Stimulated activated CD4-positive, alpha-beta T cell treated with anti-CD3 and anti-CD28 coated beads, TNF-alpha, amount 100 ng/mL, for 4 hours (primary cell): ENCODE measurements at regions not wholly inside any gene's neighbourhood (a gene's known extent, or its start where the extent isn't known, plus 50 kb on each side); places are given as distances from the start of the nearest gene placed in this dataset.

Experiments used
- DNase-seq, 3 experiments: peaks; one replicate each; pipeline ENCODE4 v3.0.0-alpha.2; 2020; ENCODE audit warnings: low read depth in 3 of 3

GRCh38 chr2:120440521-120441350, 94.8 kb downstream of the INHBB start:
- DNase-seq, result no peak

- no peak for DNase-seq
Measured at GRCh38 chr2:120441351-120441700, 95.4 kb downstream of the INHBB start.

- no peak for DNase-seq
Measured at GRCh38 chr2:120441744-120442471, 96.0 kb downstream of the INHBB start.

GRCh38 chr2:120442541-120442922, 96.6 kb downstream of the INHBB start:
- no peak for DNase-seq

GRCh38 chr2:120442923-120443571, 97.1 kb downstream of the INHBB start:
- DNase-seq, result peak in 1 of 3 experiments; percentile 13

- DNase-seq, result no peak
Measured at GRCh38 chr2:120443946-120444345, 98.0 kb downstream of the INHBB start.

GRCh38 chr2:120444691-120445240, 98.8 kb downstream of the INHBB start:
- DNase-seq, result no peak

GRCh38 chr2:120445449-120446143, 99.7 kb downstream of the INHBB start:
- DNase-seq, result no peak

- DNase-seq, result no peak
Measured at GRCh38 chr2:120446236-120447126, 100.5 kb downstream of the INHBB start.

DNA sequence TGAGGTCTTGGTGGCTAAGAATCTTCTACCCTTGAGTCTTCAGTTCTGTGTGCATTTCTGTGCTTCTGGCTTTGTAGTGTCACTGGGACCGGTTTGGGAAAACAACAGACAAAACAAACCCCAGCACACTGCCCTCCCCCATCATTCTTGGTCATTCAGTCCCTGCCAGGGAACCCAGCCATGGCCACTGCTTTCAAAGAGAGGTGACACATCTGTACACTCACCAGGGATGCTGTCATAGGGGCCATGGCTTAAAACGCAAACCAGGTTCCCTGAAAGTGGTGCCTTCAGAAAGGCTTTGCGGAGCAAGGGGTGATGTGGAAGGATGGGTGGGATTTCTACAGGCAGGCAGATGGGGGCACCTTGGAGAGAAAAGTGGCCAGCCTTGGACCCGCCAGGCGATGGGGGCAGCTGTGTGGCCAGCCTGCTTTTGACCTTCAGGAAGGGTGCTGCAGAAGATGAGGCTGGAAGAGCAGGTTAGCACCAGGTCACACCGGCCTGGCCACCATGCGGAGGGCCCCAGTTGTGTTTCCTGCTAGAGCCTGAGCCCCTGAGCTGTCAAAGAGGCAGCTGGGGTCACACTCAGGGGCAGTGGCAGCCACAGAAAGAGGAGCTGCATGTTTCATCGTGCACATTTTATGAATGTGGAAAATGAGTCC, 101.3 kb downstream of the INHBB start:
- DNase-seq, result no peak

DNA sequence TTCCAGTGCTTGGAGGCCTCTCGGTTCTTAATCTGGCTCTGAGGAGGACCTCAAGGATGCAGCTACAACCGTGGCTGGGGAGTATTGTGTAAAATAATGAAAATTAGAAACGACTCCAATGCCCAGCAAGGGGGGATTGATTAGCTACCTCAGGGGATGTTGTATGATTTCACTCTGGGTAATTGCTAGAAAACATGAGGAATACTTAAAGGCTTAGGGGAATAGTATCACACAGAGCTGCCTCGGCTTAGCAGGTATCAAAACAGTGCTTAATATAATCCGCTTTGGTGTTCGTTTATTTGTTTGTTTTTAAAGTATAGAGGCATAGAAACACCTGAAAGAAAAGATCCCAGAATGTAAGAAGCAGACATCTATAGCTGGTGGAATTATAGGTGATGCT, 102.5 kb downstream of the INHBB start:
- DNase-seq, result no peak

DNA sequence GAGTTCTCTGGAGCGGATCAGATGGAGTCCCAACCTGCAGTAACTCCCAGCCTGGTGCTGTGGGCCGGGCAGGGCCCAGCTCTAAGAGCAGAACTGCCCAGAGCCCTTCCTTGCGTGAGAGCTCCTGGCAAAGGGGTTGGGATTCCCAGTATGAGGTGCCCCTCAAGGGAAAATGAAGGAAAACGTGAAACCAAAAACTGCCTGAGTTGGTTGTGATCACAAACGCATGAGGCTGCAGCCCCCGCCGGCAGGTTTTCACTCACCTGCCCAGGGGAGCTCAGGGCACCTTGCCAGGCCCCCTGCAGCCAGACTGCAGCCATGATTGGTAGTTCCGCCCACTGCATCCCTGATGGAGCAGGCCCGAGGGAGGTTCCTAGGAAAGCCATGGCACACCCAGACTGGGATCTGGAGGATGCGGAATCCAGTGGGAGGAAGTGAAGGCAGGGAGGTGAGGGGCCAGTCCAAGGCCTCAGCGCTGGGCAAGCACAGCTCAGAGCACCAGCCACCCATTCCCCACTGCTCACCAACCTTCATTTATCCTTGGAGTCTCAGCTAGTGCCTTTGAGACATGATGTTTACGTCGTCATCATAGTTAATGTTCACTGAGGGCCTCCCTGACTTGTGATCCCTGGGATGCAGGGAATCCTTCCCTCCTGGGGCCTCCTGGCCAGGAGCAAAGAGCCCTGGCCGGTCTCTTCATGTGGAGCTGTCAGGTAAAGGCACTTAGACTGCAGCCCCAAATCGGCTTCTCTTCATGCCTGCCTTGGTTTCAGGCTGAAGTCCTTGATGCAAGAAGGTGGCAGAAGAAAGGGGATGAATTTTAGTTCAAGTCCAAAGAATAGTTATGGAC, 103.2 kb downstream of the INHBB start:
- no peak for DNase-seq

GRCh38 chr2:120450196-120450820, 104.4 kb downstream of the INHBB start:
- DNase-seq, result no peak

- no peak for DNase-seq
Measured at GRCh38 chr2:120451334-120451733, 105.4 kb downstream of the INHBB start.

GRCh38 chr2:120452131-120452530, 106.2 kb downstream of the INHBB start:
- DNase-seq, result no peak

GRCh38 chr2:120452945-120453634, 107.2 kb downstream of the INHBB start:
- DNase-seq, result no peak

DNA sequence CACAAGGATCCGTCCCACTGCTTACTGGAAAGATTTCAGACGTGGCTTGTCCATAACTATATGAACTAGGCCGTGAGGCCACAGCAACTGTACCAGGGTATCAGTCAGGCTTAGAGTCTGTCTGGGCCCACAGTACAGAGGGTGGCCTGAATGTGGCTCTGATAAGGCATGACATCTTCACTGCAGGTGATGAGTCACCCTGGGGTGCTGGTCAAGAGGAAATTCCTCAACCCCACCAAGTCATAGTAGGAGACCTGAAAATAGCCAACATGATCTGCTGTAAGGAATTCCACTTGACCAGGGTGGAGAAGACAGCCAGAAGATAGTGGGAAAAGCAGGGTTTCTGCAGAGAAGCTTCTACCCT, 107.7 kb downstream of the INHBB start:
- DNase-seq, result no peak

GRCh38 chr2:120454654-120455385, 108.9 kb downstream of the INHBB start:
- DNase-seq, result no peak
